Spleen (tissue), 11 donors: ENCODE measurements at regions not wholly inside any gene's neighbourhood (a gene's known extent, or its start where the extent isn't known, plus 50 kb on each side); places are given as distances from the start of the nearest gene placed in this dataset.

ENCODE experiments used
- DNase-seq: peaks from one replicate; pipeline ENCODE4 v3.0.0-alpha.2; 2020
- H3K27ac ChIP-seq, 8 donors: fragments of 200-600 bp; sonication (generic) in 7 of 8; 1 replicate in 4 of 8; 2 replicates in 4 of 8; pipeline versions ENCODE4 v1.5.0 to v1.8.0; 2016 to 2021; ENCODE audit warnings: inconsistent platforms in 4 of 8, mild to moderate bottlenecking in 4 of 8, moderate library complexity in 1 of 8
- H3K27me3 ChIP-seq, 7 donors: fragments of 200-600 bp; sonication (generic) in 6 of 7; replicated peaks in 1 of 7; 1 replicate in 4 of 7; 2 replicates in 3 of 7; pipeline versions ENCODE4 v1.5.0 to v1.8.0; 2016 to 2021; ENCODE audit warnings: inconsistent platforms in 3 of 7, mild to moderate bottlenecking in 1 of 7
- H3K36me3 ChIP-seq, 6 donors: fragments of 200-600 bp; sonication (generic) in 5 of 6; 1 replicate in 4 of 6; 2 replicates in 2 of 6; pipeline versions ENCODE4 v1.5.0 to v1.8.0; 2016 to 2021; ENCODE audit warnings: inconsistent platforms in 2 of 6
- H3K4me1 ChIP-seq, 6 donors: fragments of 200-600 bp; sonication (generic) in 5 of 6; 1 replicate in 3 of 6; 2 replicates in 3 of 6; pipeline versions ENCODE4 v1.5.0 to v1.8.0; 2016 to 2021; ENCODE audit warnings: inconsistent platforms in 3 of 6
- H3K4me3 ChIP-seq, 8 donors: fragments of 200-600 bp; sonication (generic) in 7 of 8; 1 replicate in 4 of 8; 2 replicates in 4 of 8; pipeline versions ENCODE4 v1.5.0 to v1.8.0; 2016 to 2021; ENCODE audit warnings: inconsistent platforms in 4 of 8, mild to moderate bottlenecking in 4 of 8, moderate library complexity in 2 of 8
- H3K9me3 ChIP-seq, 8 donors: fragments of 200-600 bp; sonication (generic) in 7 of 8; 1 replicate in 4 of 8; 2 replicates in 4 of 8; pipeline versions ENCODE4 v1.5.0 to v1.8.0; 2016 to 2021; ENCODE audit warnings: inconsistent platforms in 4 of 8
- POLR2A ChIP-seq, 3 donors: fragments of 450-650 bp; IDR thresholded peaks; one replicate each; pipeline ENCODE4 v1.5.1; 2017; ENCODE audit warnings: antibody characterized with exemption in 3 of 3, mild to moderate bottlenecking in 1 of 3
- POLR2AphosphoS5 ChIP-seq, 3 donors: sonication (generic); formaldehyde crosslinking; IDR thresholded peaks; one replicate each; pipeline ENCODE4 v1.5.1; 2017; ENCODE audit warnings: antibody characterized with exemption in 3 of 3
- WGBS, 5 donors: extraction: QIAGEN DNeasy Blood & Tissue Kit in 3 of 5; methylation state at CpG; one replicate each; pipeline versions ENCODE4 v1.1.5 to v1.1.7; 2013 to 2018; 5-methylcytosine and 5-hydroxymethylcytosine counted together
- intact Hi-C: fragments of 100-400 bp; cut with DNase I; formaldehyde crosslinking; loops from one replicate; pipeline ENCODE4 v1.15.0; 2023; ENCODE audit warnings: low total_unique reads
- TF ChIP-seq, protein P1 (sequence below), 11 experiments: fragments of 200-600 bp in 7 of 11; fragments of 450-650 bp in 4 of 11; sonication (generic) in 4 of 11; IDR thresholded peaks in 8 of 11; conservative IDR thresholded peaks in 3 of 11; 1 replicate in 7 of 11; 2 replicates in 4 of 11; pipeline versions ENCODE4 v1.4.0 to v1.8.0; 2016 to 2021; ENCODE audit warnings: antibody characterized with exemption in 11 of 11, inconsistent platforms in 4 of 11, mild to moderate bottlenecking in 1 of 11
- donor health status: healthy with polysubstance abuse.
- donor health status: DM: no; HTN: no; CAD: no; lungs with moderate emphysema.
- donor health status: DM: no; HTN: no; CAD: no.
- donor health status: Bipolar disorder and iron deficiency.
- donor health status: healthy.
- donor health status: DM: no; HTN: no; CAD: no.
- donor health status: DM: yes; HTN: yes; CAD: no.

DNA sequence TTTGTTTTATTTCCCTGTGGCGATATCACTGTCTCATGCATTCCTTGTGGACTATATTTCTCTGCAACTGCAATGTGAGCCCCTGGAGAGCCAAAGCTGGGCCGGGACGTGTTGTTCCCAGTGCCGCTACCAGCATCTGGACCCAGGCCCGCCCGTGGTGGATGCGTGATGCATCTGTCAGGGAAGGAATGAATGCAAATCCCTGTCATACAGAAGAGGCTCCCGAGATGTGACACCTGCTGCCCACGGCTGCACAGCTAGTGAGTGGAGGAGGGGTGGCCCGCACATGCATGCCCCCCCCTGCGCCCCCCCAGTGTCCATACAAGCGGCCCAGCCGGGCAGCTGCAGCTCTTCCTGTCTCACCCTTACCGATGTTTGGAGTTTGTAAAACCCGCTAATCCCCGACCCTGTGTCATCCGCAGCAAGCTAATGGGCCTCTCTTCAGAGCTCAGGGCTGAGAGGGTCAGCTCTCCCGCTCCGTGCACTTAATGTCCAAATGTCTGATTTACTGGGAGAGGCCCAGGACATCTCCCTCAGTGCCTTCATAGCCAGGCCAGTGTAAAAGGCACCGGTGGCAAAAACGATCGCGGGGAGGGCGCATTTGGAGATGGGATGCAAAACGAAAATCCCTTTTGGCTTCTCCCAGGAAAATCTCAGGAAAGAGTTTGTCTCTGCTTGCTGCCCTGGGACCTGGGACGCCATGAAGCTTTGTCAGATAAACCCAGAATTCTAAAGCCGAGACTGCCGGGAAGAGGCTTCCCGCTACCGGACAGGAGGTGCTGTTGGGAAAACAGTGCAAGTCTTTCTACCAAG lies 91.8 kb downstream of the FOXL1 start:
- peaks cover 0 to 5% (median 0%) of the 10 kb centered on the region in 6 donors for H3K4me1 ChIP-seq
- TF ChIP-seq POLR2AphosphoS5 (IDR thresholded peaks at IDR 0.05): no peak
- TF ChIP-seq, protein P1, sequence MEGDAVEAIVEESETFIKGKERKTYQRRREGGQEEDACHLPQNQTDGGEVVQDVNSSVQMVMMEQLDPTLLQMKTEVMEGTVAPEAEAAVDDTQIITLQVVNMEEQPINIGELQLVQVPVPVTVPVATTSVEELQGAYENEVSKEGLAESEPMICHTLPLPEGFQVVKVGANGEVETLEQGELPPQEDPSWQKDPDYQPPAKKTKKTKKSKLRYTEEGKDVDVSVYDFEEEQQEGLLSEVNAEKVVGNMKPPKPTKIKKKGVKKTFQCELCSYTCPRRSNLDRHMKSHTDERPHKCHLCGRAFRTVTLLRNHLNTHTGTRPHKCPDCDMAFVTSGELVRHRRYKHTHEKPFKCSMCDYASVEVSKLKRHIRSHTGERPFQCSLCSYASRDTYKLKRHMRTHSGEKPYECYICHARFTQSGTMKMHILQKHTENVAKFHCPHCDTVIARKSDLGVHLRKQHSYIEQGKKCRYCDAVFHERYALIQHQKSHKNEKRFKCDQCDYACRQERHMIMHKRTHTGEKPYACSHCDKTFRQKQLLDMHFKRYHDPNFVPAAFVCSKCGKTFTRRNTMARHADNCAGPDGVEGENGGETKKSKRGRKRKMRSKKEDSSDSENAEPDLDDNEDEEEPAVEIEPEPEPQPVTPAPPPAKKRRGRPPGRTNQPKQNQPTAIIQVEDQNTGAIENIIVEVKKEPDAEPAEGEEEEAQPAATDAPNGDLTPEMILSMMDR (IDR thresholded peaks at IDR 0.05 in 8 of 11, conservative IDR thresholded peaks at IDR 0.05 in 3 of 11): no peak
- TF ChIP-seq POLR2A (IDR thresholded peaks at IDR 0.05): no peak
- no peak for DNase-seq
- no peaks in the 10 kb centered on the region for H3K36me3 ChIP-seq
- WGBS, 5 donors: 66 to 86% (median 78%) methylated on average over 24 to 30 of the region's 30 CpGs
- peaks cover 0 to 11% (median 0%) of the 10 kb centered on the region in 8 donors for H3K9me3 ChIP-seq
- intact Hi-C loops: no loop called here
- H3K27ac ChIP-seq: no peak overlapping the region
- peaks cover 0 to 78% (median 0%) of the 10 kb centered on the region in 7 donors for H3K27me3 ChIP-seq
- no peak overlapping the region for H3K4me3 ChIP-seq

DNA sequence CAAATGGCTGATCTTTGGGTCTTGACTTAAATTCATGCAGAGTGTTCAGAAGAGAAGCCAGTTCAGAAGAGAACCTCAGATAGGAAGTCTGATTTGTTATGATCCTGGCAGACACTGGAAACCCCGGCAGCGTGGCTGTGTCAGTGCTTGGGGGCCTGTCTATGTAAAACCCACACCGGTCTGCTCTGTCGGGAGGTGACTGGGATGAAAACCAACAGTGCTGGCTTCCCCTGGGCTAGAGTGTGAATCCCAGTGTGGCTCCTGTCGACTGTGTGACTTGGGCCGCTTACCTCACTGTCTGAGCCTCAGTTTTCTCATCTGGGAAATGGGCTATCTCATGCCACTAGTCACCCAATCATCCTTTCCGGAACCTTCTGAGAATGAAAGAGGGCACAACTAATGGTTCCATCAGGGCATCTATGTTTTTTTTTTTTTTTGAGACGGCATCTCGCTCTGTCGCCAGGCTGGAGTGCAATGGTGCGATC lies 92.4 kb downstream of the FOXL1 start:
- Histone ChIP-seq H3K27me3 (peaks cover 0 to 77% (median 0%) of the 10 kb centered on the region in 7 donors), H3K4me3 (no peak overlapping the region), H3K4me1 (peaks cover 0 to 5% (median 0%) of the 10 kb centered on the region in 6 donors), H3K27ac (no peak overlapping the region), H3K9me3 (peaks cover 0 to 11% (median 0%) of the 10 kb centered on the region in 8 donors), H3K36me3 (no peaks in the 10 kb centered on the region)
- 86 to 94% (median 92%) methylated on average over 10 to 11 of the region's 11 CpGs for WGBS, 5 donors
- no peak for DNase-seq
- intact Hi-C loops: no loop called here
- TF ChIP-seq POLR2AphosphoS5 (IDR thresholded peaks at IDR 0.05) (no peak), POLR2A (IDR thresholded peaks at IDR 0.05) (no peak)
- TF ChIP-seq, protein P1 (IDR thresholded peaks at IDR 0.05 in 8 of 11, conservative IDR thresholded peaks at IDR 0.05 in 3 of 11): no peak

DNA sequence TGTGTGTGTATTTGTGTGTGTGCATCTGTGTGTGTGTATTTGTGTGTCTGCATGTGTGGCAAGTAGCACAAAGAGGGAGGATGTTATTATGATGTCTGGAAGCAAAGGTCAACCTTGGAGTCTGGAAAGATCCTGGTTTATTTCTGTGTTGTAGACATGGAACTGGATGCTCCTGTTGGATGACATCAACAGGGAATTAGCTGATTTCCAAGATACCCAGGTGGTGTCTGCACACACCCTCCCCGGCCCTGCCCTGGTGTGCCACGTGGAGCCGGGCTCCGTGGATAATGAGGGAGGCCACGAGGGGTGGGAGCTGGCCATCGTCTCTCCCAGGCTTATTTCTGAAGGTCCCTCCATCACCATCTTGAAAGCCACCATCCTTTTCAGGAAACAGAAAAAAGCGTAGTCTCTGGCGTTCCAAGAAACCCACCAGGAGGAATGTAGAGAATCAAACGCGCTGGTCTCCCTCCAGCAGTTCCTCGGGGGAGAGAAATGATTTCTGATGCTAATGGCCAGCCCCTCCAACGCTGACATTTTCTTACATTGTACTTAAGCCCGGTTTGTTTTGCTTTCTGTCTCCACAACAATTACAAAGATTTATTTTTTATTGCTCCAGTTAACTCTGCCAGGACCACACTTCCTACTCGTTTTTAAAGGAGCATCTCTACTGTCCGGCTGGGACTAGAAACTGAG lies 93.3 kb downstream of the FOXL1 start:
- intact Hi-C loops: no loop called here
- H3K9me3 ChIP-seq: peaks cover 0 to 11% (median 0%) of the 10 kb centered on the region in 8 donors
- H3K4me3 ChIP-seq: no peak overlapping the region
- no peak overlapping the region for H3K27ac ChIP-seq
- no peak for TF ChIP-seq POLR2AphosphoS5 (IDR thresholded peaks at IDR 0.05)
- TF ChIP-seq POLR2A (IDR thresholded peaks at IDR 0.05): no peak
- TF ChIP-seq, protein P1 (IDR thresholded peaks at IDR 0.05 in 8 of 11, conservative IDR thresholded peaks at IDR 0.05 in 3 of 11): no peak
- H3K4me1 ChIP-seq: peaks cover 0 to 5% (median 0%) of the 10 kb centered on the region in 6 donors
- WGBS, 5 donors: 45 to 58% (median 49%) methylated on average over 15 of the region's 15 CpGs
- DNase-seq: no peak
- H3K36me3 ChIP-seq: no peaks in the 10 kb centered on the region
- peaks cover 0 to 77% (median under 1%) of the 10 kb centered on the region in 7 donors for H3K27me3 ChIP-seq
